GM12892 (cell line): ENCODE measurements at regions not wholly inside any gene's neighbourhood (a gene's known extent, or its start where the extent isn't known, plus 50 kb on each side); places are given as distances from the start of the nearest gene placed in this dataset.

Experiments used
- POLR2A ChIP-seq: IDR thresholded peaks from 2 replicates; pipeline ENCODE4 v1.6.1; 2011; ENCODE audit warnings: low read depth, low read length, control low read depth
- POLR2AphosphoS5 ChIP-seq: IDR thresholded peaks from 2 replicates; pipeline ENCODE4 v1.6.1; 2011; ENCODE audit warnings: low read depth, low read length, control low read depth
- TAF1 ChIP-seq: IDR thresholded peaks from 2 replicates; pipeline ENCODE4 v1.6.1; 2011; ENCODE audit warnings: low read depth, mild to moderate bottlenecking, control low read depth, low read length, borderline replicate concordance

DNA sequence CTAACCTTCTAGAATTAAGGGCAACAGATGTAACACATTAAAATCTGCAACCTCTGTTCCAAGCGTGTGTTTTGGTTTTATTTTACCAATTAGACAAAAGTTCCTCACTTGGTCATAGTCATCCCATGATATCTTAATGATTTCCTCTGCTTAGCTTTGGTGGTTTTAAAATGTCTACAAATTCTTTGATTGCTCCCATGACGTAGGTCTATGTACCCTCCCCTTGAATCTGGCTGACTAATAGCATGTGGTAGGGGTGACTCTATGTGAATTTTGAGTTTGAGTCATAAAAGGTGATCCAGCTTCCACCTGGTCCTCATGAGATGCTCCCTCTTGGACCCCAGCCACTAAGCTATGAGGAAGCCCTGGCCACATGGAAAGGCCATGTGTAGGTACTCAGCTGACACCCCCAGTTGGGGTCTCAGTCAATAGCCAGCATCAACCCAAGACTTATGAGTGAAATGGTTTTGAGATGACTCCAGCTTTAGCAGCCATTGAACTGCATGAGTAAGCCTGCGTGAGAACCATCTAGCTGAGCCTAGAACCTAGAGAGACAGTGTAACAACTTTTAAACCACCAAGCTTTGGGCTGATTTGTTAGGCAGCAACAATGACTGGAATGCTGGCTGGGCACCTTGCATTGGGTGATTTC lies 247.1 kb downstream of the MSRB3 start:
- TF ChIP-seq POLR2AphosphoS5 (no peak), POLR2A (no peak), TAF1 (no peak)
